ENCODE measurements at regions not wholly inside any gene's neighbourhood (a gene's known extent, or its start where the extent isn't known, plus 50 kb on each side); places are given as distances from the start of the nearest gene placed in this dataset.

DNA sequence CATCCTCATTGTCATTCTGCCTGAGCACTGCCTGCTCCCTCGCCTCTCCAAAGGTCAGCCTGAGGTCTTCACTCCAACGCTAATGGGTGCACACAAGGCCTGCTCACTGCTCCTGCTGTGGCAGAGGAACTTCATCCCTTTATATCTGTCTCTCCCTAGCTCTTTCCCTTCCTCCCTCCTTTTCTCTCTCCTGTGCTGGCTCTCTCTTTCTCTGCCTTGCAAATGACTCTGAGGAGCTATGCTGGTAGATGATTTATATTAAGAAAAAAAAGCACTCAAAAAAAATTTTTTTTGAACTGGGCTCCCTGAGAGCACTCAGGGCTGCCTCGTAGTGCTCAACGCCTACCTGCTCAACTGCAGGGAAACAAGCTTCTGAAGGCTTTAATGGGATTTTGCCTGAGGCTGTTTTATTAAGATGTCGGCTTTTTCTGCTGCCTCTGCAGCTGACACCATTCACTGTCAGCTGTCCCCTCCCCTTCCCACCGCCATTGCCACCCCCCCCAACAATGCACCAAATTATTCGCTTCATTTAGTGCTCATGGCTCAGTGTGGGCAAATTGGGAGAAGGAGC lies 137.7 kb upstream of the DEFB112 start:
- Histone ChIP-seq H3K4me3 (ENCODE audit: low read depth, low read length) (no peak overlapping the region), H3K36me3 (ENCODE audit: control insufficient read depth, insufficient read depth, low read length) (no peaks in the 10 kb centered on the region), H3K27me3 (ENCODE audit: control insufficient read depth, insufficient read depth, low read length) (peaks cover 2% of the 10 kb centered on the region)
- TF ChIP-seq, protein P1, sequence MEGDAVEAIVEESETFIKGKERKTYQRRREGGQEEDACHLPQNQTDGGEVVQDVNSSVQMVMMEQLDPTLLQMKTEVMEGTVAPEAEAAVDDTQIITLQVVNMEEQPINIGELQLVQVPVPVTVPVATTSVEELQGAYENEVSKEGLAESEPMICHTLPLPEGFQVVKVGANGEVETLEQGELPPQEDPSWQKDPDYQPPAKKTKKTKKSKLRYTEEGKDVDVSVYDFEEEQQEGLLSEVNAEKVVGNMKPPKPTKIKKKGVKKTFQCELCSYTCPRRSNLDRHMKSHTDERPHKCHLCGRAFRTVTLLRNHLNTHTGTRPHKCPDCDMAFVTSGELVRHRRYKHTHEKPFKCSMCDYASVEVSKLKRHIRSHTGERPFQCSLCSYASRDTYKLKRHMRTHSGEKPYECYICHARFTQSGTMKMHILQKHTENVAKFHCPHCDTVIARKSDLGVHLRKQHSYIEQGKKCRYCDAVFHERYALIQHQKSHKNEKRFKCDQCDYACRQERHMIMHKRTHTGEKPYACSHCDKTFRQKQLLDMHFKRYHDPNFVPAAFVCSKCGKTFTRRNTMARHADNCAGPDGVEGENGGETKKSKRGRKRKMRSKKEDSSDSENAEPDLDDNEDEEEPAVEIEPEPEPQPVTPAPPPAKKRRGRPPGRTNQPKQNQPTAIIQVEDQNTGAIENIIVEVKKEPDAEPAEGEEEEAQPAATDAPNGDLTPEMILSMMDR (IDR thresholded peaks at IDR 0.05; ENCODE audit: insufficient read depth, low read length, poor library complexity, severe bottlenecking), result no peak
- DNase-seq (ENCODE audit: low read depth), result no peak

DNA sequence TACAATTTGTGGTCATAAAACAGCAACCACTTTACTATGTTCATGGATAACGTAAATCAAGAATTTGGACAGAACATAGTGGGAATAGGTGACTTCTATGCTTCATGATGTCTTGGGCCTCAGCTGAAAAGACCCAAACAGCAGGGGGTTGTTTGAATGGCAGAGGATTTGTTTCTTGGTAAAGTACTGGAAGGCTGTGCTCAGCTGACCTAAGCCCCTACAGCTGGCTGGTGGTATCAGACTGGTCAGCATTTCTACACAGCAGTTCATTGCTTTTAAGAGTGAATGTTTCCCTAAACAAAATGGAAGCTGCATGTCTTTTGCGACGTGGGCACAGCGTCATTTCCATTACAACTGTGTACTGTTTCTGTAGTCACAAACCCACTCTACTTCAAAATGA lies 148.5 kb upstream of the DEFB112 start:
- no peaks in the 10 kb centered on the region for H3K27me3 ChIP-seq (ENCODE audit: control insufficient read depth, insufficient read depth, low read length)
- no peaks in the 10 kb centered on the region for H3K36me3 ChIP-seq (ENCODE audit: control insufficient read depth, insufficient read depth, low read length)
- TF ChIP-seq, protein P1 (IDR thresholded peaks at IDR 0.05; ENCODE audit: insufficient read depth, low read length, poor library complexity, severe bottlenecking), result no peak

DNA sequence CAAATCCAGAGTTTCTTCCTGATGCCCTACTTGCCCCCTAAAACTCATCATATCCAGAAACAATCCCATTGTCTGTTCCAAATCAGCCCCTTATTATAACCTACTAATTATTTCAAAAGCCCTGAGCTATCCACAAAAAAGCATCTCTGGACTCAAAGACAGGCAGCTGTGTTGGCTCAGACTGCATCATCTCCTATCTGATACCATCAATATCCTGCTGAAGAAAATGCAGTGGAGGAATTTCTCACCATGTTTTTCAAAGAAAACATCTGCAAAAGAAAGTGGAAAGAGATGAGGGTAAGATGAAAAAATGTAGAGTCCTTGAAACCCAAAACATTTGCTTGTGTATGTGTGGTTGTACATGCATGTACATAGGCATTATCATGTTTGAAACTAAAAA lies 153.0 kb upstream of the DEFB112 start:
- no peaks in the 10 kb centered on the region for H3K27me3 ChIP-seq (ENCODE audit: control insufficient read depth, insufficient read depth, low read length)
- no peak overlapping the region for H3K4me3 ChIP-seq (ENCODE audit: low read depth, low read length)
- TF ChIP-seq, protein P1 (IDR thresholded peaks at IDR 0.05; ENCODE audit: insufficient read depth, low read length, poor library complexity, severe bottlenecking), result no peak
- no peak for DNase-seq (ENCODE audit: low read depth)
- H3K36me3 ChIP-seq (ENCODE audit: control insufficient read depth, insufficient read depth, low read length), result no peaks in the 10 kb centered on the region

More for the DNA sequence above, 148.5 kb upstream of the DEFB112 start:
- H3K4me3 ChIP-seq (ENCODE audit: low read depth, low read length), result no peak overlapping the region
- no peak for DNase-seq (ENCODE audit: low read depth)

DNA sequence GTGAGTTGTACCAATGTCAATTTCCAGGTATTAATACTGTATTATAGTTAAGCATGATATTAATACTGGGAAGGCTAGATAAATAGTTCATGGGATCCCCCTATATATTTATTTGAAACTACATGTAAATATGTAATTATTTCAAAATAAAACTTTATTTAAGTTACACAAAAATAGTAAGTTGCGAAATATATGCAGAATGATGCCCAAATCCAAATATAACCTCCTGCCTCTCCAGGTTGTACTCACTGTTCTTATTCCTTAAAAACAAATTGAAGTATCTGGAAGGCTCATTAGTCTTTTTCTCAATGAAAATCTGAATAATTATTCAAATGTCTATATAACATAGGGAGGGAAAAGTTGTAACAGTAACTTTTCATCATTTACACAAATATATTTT lies 161.9 kb upstream of the DEFB112 start:
- DNase-seq (ENCODE audit: low read depth), result no peak
- no peak overlapping the region for H3K4me3 ChIP-seq (ENCODE audit: low read depth, low read length)
- no peaks in the 10 kb centered on the region for H3K36me3 ChIP-seq (ENCODE audit: control insufficient read depth, insufficient read depth, low read length)
- TF ChIP-seq, protein P1 (IDR thresholded peaks at IDR 0.05; ENCODE audit: insufficient read depth, low read length, poor library complexity, severe bottlenecking), result no peak
- H3K27me3 ChIP-seq (ENCODE audit: control insufficient read depth, insufficient read depth, low read length), result no peaks in the 10 kb centered on the region

DNA sequence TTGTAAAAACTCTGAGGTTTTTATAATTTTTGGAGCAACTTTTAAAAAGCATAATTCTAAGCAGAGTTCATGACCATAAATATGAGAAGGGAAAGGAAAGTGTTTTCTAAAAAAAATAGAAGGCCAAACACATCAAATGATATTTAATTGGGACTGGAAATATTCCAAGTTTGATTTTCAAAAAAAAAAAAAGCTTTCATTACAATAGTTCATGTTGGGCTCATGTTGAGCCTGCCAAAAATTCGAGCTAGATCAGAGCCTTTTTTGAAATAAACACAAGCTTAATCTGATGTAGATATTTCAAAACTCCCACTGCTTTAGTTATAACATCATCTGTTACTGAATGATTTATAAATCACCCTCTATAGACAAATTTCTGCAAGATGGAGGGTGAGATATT lies 163.4 kb upstream of the DEFB112 start:
- H3K36me3 ChIP-seq (ENCODE audit: control insufficient read depth, insufficient read depth, low read length), result no peaks in the 10 kb centered on the region
- no peaks in the 10 kb centered on the region for H3K27me3 ChIP-seq (ENCODE audit: control insufficient read depth, insufficient read depth, low read length)
- TF ChIP-seq, protein P1 (IDR thresholded peaks at IDR 0.05; ENCODE audit: insufficient read depth, low read length, poor library complexity, severe bottlenecking), result no peak
- no peak for DNase-seq (ENCODE audit: low read depth)
- no peak overlapping the region for H3K4me3 ChIP-seq (ENCODE audit: low read depth, low read length)

DNA sequence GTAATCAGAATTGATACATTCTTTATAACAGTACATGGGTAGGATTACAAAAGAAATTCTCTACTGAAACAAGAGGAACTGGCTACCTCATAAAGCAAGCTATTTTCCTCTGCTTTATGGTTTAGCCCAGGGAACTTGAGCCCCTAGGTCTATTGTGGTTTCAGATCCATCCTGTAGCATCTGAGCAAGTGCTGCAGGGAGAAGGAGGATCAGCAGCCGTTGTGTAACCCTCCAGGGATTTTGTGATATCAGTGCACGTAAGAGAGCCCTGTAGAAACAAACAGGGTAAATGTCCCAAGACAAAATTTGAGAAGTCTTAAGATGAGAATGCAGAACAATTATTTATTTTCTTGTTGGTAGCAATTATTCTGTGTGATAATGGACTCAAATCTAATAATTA lies 165.2 kb upstream of the DEFB112 start:
- TF ChIP-seq, protein P1 (IDR thresholded peaks at IDR 0.05; ENCODE audit: insufficient read depth, low read length, poor library complexity, severe bottlenecking), result no peak
- H3K4me3 ChIP-seq (ENCODE audit: low read depth, low read length), result no peak overlapping the region

More for the DNA sequence above, 165.2 kb upstream of the DEFB112 start:
- no peaks in the 10 kb centered on the region for H3K27me3 ChIP-seq (ENCODE audit: control insufficient read depth, insufficient read depth, low read length)
- DNase-seq (ENCODE audit: low read depth), result no peak
- H3K36me3 ChIP-seq (ENCODE audit: control insufficient read depth, insufficient read depth, low read length), result no peaks in the 10 kb centered on the region

Measured in kidney epithelial cell (primary cell).